Mesodermal cell (in vitro differentiated cells): ENCODE measurements at regions not wholly inside any gene's neighbourhood (a gene's known extent, or its start where the extent isn't known, plus 50 kb on each side); places are given as distances from the start of the nearest gene placed in this dataset.

Experiments
- H3K27ac ChIP-seq: 2 replicates; pipeline ENCODE4 v1.7.0; 2013; ENCODE audit warnings: mild to moderate bottlenecking, low read depth, low read length, moderate library complexity; ENCODE audit not compliant: severe bottlenecking
- H3K36me3 ChIP-seq: 2 replicates; pipeline ENCODE4 v1.7.1; 2013; ENCODE audit warnings: mild to moderate bottlenecking, low read length, moderate library complexity; ENCODE audit not compliant: control insufficient read depth, insufficient read depth
- H3K4me1 ChIP-seq: one replicate; pipeline ENCODE4 v1.7.1; 2013; ENCODE audit warnings: mild to moderate bottlenecking, low read length; ENCODE audit not compliant: insufficient read depth, control insufficient read depth, poor library complexity, severe bottlenecking
- H3K4me3 ChIP-seq: 2 replicates; pipeline ENCODE4 v1.7.0; 2013; ENCODE audit warnings: low read length, control low read depth, mild to moderate bottlenecking; ENCODE audit not compliant: insufficient read depth, poor library complexity, severe bottlenecking; ENCODE audit errors: extremely low read depth
- H3K9me3 ChIP-seq: 2 replicates; pipeline ENCODE4 v1.7.1; 2013; ENCODE audit warnings: mild to moderate bottlenecking, low read length, moderate library complexity; ENCODE audit not compliant: control insufficient read depth
- WGBS, 2 experiments: methylation state at CpG; one replicate each; pipeline ENCODE4 v1.1.5; 2013; ENCODE audit warnings: missing lambda C conversion rate in 2 of 2; ENCODE audit not compliant: insufficient coverage in 2 of 2; 5-methylcytosine and 5-hydroxymethylcytosine counted together

GRCh38 chr12:125610292-125610691 is 545.1 kb downstream of the AACS start:
- Histone ChIP-seq H3K4me1 (no peaks in the 10 kb centered on the region), H3K9me3 (no peaks in the 10 kb centered on the region), H3K4me3 (no peak overlapping the region), H3K27ac (no peak overlapping the region), H3K36me3 (no peaks in the 10 kb centered on the region)
- 89 to 92% methylated on average over 3 to 4 of the region's 5 CpGs for WGBS, 2 experiments

GRCh38 chr12:125610971-125611370 is 545.7 kb downstream of the AACS start:
- H3K27ac ChIP-seq, result no peak overlapping the region
- H3K4me3 ChIP-seq, result no peak overlapping the region
- H3K4me1 ChIP-seq, result no peaks in the 10 kb centered on the region
- H3K36me3 ChIP-seq, result no peaks in the 10 kb centered on the region
- WGBS, 2 experiments, result no CpG with 5 or more reads among the region's 2 CpGs
- H3K9me3 ChIP-seq, result no peaks in the 10 kb centered on the region

GRCh38 chr12:125614058-125614457 is 548.8 kb downstream of the AACS start:
- WGBS, 2 experiments, result no CpG with 5 or more reads among the region's 1 CpG
- Histone ChIP-seq H3K36me3 (no peaks in the 10 kb centered on the region), H3K27ac (no peak overlapping the region), H3K9me3 (no peaks in the 10 kb centered on the region), H3K4me1 (no peaks in the 10 kb centered on the region), H3K4me3 (no peak overlapping the region)

- no peak overlapping the region for H3K27ac ChIP-seq
- peaks cover 4% of the 10 kb centered on the region for H3K4me1 ChIP-seq
- no peaks in the 10 kb centered on the region for H3K9me3 ChIP-seq
- H3K4me3 ChIP-seq, result no peak overlapping the region
- WGBS, 2 experiments, result 86% methylated on average over 2 of the region's 2 CpGs; no CpG with 5 or more reads in 1 of the 2 experiments
- no peaks in the 10 kb centered on the region for H3K36me3 ChIP-seq
These were observed 554.5 kb downstream of the AACS start for GRCh38 chr12:125619723-125620122.

GRCh38 chr12:125633686-125634085 is 568.5 kb downstream of the AACS start:
- Histone ChIP-seq H3K27ac (no peak overlapping the region), H3K4me1 (no peaks in the 10 kb centered on the region), H3K36me3 (no peaks in the 10 kb centered on the region), H3K4me3 (no peak overlapping the region), H3K9me3 (no peaks in the 10 kb centered on the region)

- WGBS, 2 experiments, result 91% methylated on average over 1 of the region's 1 CpG; no CpG with 5 or more reads in 1 of the 2 experiments
- no peak overlapping the region for H3K27ac ChIP-seq
These were observed 569.6 kb downstream of the AACS start for GRCh38 chr12:125634813-125635212.

GRCh38 chr12:125639826-125640225 is 574.6 kb downstream of the AACS start:
- 81 to 98% methylated on average over 7 to 8 of the region's 13 CpGs for WGBS, 2 experiments

More at GRCh38 chr12:125634813-125635212, 569.6 kb downstream of the AACS start:
- Histone ChIP-seq H3K36me3 (no peaks in the 10 kb centered on the region), H3K4me1 (no peaks in the 10 kb centered on the region), H3K9me3 (no peaks in the 10 kb centered on the region), H3K4me3 (no peak overlapping the region)

GRCh38 chr12:125643055-125643454 is 577.8 kb downstream of the AACS start:
- no peak overlapping the region for H3K4me3 ChIP-seq
- H3K9me3 ChIP-seq, result no peaks in the 10 kb centered on the region
- H3K27ac ChIP-seq, result no peak overlapping the region
- H3K36me3 ChIP-seq, result no peaks in the 10 kb centered on the region
- no peaks in the 10 kb centered on the region for H3K4me1 ChIP-seq
- 73 to 100% methylated on average over 1 to 2 of the region's 2 CpGs for WGBS, 2 experiments

More at GRCh38 chr12:125639826-125640225, 574.6 kb downstream of the AACS start:
- H3K9me3 ChIP-seq, result no peaks in the 10 kb centered on the region
- H3K4me3 ChIP-seq, result no peak overlapping the region
- H3K4me1 ChIP-seq, result no peaks in the 10 kb centered on the region
- no peak overlapping the region for H3K27ac ChIP-seq
- H3K36me3 ChIP-seq, result no peaks in the 10 kb centered on the region

GRCh38 chr12:125645724-125646123 is 580.5 kb downstream of the AACS start:
- no peak overlapping the region for H3K27ac ChIP-seq
- no peaks in the 10 kb centered on the region for H3K36me3 ChIP-seq
- H3K4me1 ChIP-seq, result no peaks in the 10 kb centered on the region
- H3K9me3 ChIP-seq, result no peaks in the 10 kb centered on the region
- whole genome bisulfite sequencing, 2 experiments, result 92% methylated on average over 3 to 5 of the region's 5 CpGs
- no peak overlapping the region for H3K4me3 ChIP-seq

- WGBS, 2 experiments, result 92 to 93% methylated on average over 19 of the region's 19 CpGs
- Histone ChIP-seq H3K4me1 (no peaks in the 10 kb centered on the region), H3K27ac (no peak overlapping the region), H3K36me3 (no peaks in the 10 kb centered on the region), H3K4me3 (no peak overlapping the region), H3K9me3 (no peaks in the 10 kb centered on the region)
These were observed 585.4 kb downstream of the AACS start for GRCh38 chr12:125650587-125650986.

GRCh38 chr12:125651625-125652024 is 586.4 kb downstream of the AACS start:
- Histone ChIP-seq H3K4me1 (no peaks in the 10 kb centered on the region), H3K36me3 (no peaks in the 10 kb centered on the region), H3K9me3 (no peaks in the 10 kb centered on the region), H3K4me3 (no peak overlapping the region), H3K27ac (no peak overlapping the region)
- 85 to 90% methylated on average over 4 of the region's 4 CpGs for WGBS, 2 experiments
